Spinal cord (tissue), 9 donors: ENCODE measurements at regions not wholly inside any gene's neighbourhood (a gene's known extent, or its start where the extent isn't known, plus 50 kb on each side); places are given as distances from the start of the nearest gene placed in this dataset.
A peak's percentile ranks its signal among the peaks of the same experiment; 100 is the strongest.

ENCODE experiments used
- DNase-seq, 6 donors: peaks; one replicate each; pipeline versions ENCODE4 v3.0.0 to v3.0.0-alpha.2; 2013 to 2015; ENCODE audit warnings: low spot score in 6 of 6, low read depth in 4 of 6
- H3K27ac ChIP-seq: one replicate; pipeline ENCODE4 v1.5.1; 2013; ENCODE audit warnings: low read depth, low read length, control low read depth
- H3K27me3 ChIP-seq: one replicate; pipeline ENCODE4 v1.6.1; 2013; ENCODE audit warnings: low read length; ENCODE audit not compliant: control insufficient read depth, insufficient read depth
- H3K36me3 ChIP-seq: one replicate; pipeline ENCODE4 v1.6.1; 2013; ENCODE audit warnings: low read length; ENCODE audit not compliant: control insufficient read depth, insufficient read depth
- H3K4me1 ChIP-seq: one replicate; pipeline ENCODE4 v1.6.1; 2013; ENCODE audit warnings: low read length; ENCODE audit not compliant: control insufficient read depth, insufficient read depth
- H3K4me3 ChIP-seq: one replicate; pipeline ENCODE4 v1.5.1; 2013; ENCODE audit warnings: low read depth, low read length, control low read depth
- H3K9me3 ChIP-seq: one replicate; pipeline ENCODE4 v1.6.1; 2013; ENCODE audit warnings: low read length; ENCODE audit not compliant: control insufficient read depth, insufficient read depth
- WGBS: methylation state at CpG from one replicate; pipeline ENCODE4 v1.1.5; 2013; ENCODE audit warnings: missing lambda C conversion rate; ENCODE audit not compliant: insufficient coverage; 5-methylcytosine and 5-hydroxymethylcytosine counted together
- donor health status: healthy.

GRCh38 chr4:71231129-71232055 is 107.4 kb upstream of the SLC4A4 start:
- Histone ChIP-seq H3K27ac (peak overlapping the region; percentile 76), H3K4me1 (peaks cover 26% of the 10 kb centered on the region), H3K27me3 (no peaks in the 10 kb centered on the region), H3K4me3 (no peak overlapping the region), H3K9me3 (no peaks in the 10 kb centered on the region), H3K36me3 (no peaks in the 10 kb centered on the region)
- DNase-seq, result peak in 3 of 6 donors; percentile 35 to 90 (median 78)
- 37% methylated on average over 11 of the region's 14 CpGs for WGBS

GRCh38 chr4:71232056-71232430 is 106.8 kb upstream of the SLC4A4 start:
- Histone ChIP-seq H3K27ac (peak overlapping the region; percentile 76), H3K4me3 (no peak overlapping the region), H3K4me1 (peaks cover 26% of the 10 kb centered on the region), H3K9me3 (no peaks in the 10 kb centered on the region), H3K27me3 (no peaks in the 10 kb centered on the region), H3K36me3 (no peaks in the 10 kb centered on the region)
- DNase-seq, result no peak
- no CpG with 5 or more reads among the region's 1 CpG for WGBS

- H3K27ac ChIP-seq, result no peak overlapping the region
- no peaks in the 10 kb centered on the region for H3K27me3 ChIP-seq
- no peaks in the 10 kb centered on the region for H3K36me3 ChIP-seq
- DNase-seq, result no peak
- WGBS, result no CpG with 5 or more reads among the region's 1 CpG
- no peaks in the 10 kb centered on the region for H3K9me3 ChIP-seq
- peaks cover 26% of the 10 kb centered on the region for H3K4me1 ChIP-seq
- no peak overlapping the region for H3K4me3 ChIP-seq
These were observed 106.0 kb upstream of the SLC4A4 start for GRCh38 chr4:71232846-71233245.

GRCh38 chr4:71235311-71236201 is 103.3 kb upstream of the SLC4A4 start:
- WGBS, result 27% methylated on average over 6 of the region's 12 CpGs
- peak in 2 of 6 donors; percentile 63 to 77 for DNase-seq
- no peak overlapping the region for H3K4me3 ChIP-seq

GRCh38 chr4:71236226-71236625 is 102.6 kb upstream of the SLC4A4 start:
- WGBS, result 94% methylated on average over 3 of the region's 4 CpGs
- no peak overlapping the region for H3K4me3 ChIP-seq
- H3K36me3 ChIP-seq, result no peaks in the 10 kb centered on the region
- no peak for DNase-seq
- H3K27me3 ChIP-seq, result no peaks in the 10 kb centered on the region
- peaks cover 10% of the 10 kb centered on the region for H3K4me1 ChIP-seq
- H3K27ac ChIP-seq, result no peak overlapping the region
- H3K9me3 ChIP-seq, result no peaks in the 10 kb centered on the region

More at GRCh38 chr4:71235311-71236201, 103.3 kb upstream of the SLC4A4 start:
- Histone ChIP-seq H3K36me3 (no peaks in the 10 kb centered on the region), H3K9me3 (no peaks in the 10 kb centered on the region), H3K27me3 (no peaks in the 10 kb centered on the region), H3K27ac (peak overlapping the region; percentile 18), H3K4me1 (peaks cover 17% of the 10 kb centered on the region)

GRCh38 chr4:71237641-71238040 is 101.2 kb upstream of the SLC4A4 start:
- no peak for DNase-seq
- peaks cover 7% of the 10 kb centered on the region for H3K4me1 ChIP-seq
- H3K27ac ChIP-seq, result no peak overlapping the region
- no peak overlapping the region for H3K4me3 ChIP-seq
- H3K9me3 ChIP-seq, result no peaks in the 10 kb centered on the region
- WGBS, result no CpG with 5 or more reads among the region's 4 CpGs
- H3K27me3 ChIP-seq, result no peaks in the 10 kb centered on the region
- H3K36me3 ChIP-seq, result no peaks in the 10 kb centered on the region

- Histone ChIP-seq H3K27me3 (no peaks in the 10 kb centered on the region), H3K4me1 (peaks cover 7% of the 10 kb centered on the region), H3K36me3 (no peaks in the 10 kb centered on the region), H3K9me3 (no peaks in the 10 kb centered on the region), H3K4me3 (no peak overlapping the region), H3K27ac (no peak overlapping the region)
- DNase-seq, result no peak
- no CpG with 5 or more reads among the region's 2 CpGs for WGBS
These were observed 99.5 kb upstream of the SLC4A4 start for GRCh38 chr4:71239365-71239764.

- Histone ChIP-seq H3K4me3 (no peak overlapping the region), H3K27ac (no peak overlapping the region), H3K4me1 (peaks cover 7% of the 10 kb centered on the region), H3K27me3 (no peaks in the 10 kb centered on the region), H3K9me3 (no peaks in the 10 kb centered on the region), H3K36me3 (no peaks in the 10 kb centered on the region)
- no CpG with 5 or more reads among the region's 1 CpG for whole genome bisulfite sequencing
- DNase-seq, result no peak
These were observed 98.7 kb upstream of the SLC4A4 start for GRCh38 chr4:71240094-71240493.

- Histone ChIP-seq H3K27ac (peak overlapping the region; percentile 34), H3K4me3 (no peak overlapping the region), H3K27me3 (no peaks in the 10 kb centered on the region)
These were observed 97.1 kb upstream of the SLC4A4 start for GRCh38 chr4:71241501-71242288.

More at GRCh38 chr4:71241501-71242288, 97.1 kb upstream of the SLC4A4 start:
- H3K9me3 ChIP-seq, result no peaks in the 10 kb centered on the region
- H3K4me1 ChIP-seq, result peaks cover 3% of the 10 kb centered on the region
- no CpG with 5 or more reads among the region's 8 CpGs for whole genome bisulfite sequencing
- peak in 1 of 6 donors; percentile 62 for DNase-seq
- no peaks in the 10 kb centered on the region for H3K36me3 ChIP-seq
